DOHH2 (cell line): ENCODE measurements at regions not wholly inside any gene's neighbourhood (a gene's known extent, or its start where the extent isn't known, plus 50 kb on each side); places are given as distances from the start of the nearest gene placed in this dataset.

ENCODE experiments used
- H3F3A ChIP-seq: fragments of 200-600 bp; sonication (generic), shearing (Covaris generic); 2 replicates; pipeline ENCODE4 v1.6.0; 2016; ENCODE audit warnings: antibody characterized with exemption, mild to moderate bottlenecking; ENCODE audit not compliant: control insufficient read depth, insufficient read depth
- H3K27ac ChIP-seq: fragments of 200-600 bp; sonication (generic); 2 replicates; pipeline ENCODE4 v1.5.1; 2014; ENCODE audit warnings: low read depth, mild to moderate bottlenecking, low read length, moderate library complexity
- H3K27me3 ChIP-seq: fragments of 200-600 bp; sonication (generic); 2 replicates; pipeline ENCODE4 v1.6.1; 2014; ENCODE audit warnings: mild to moderate bottlenecking, low read length, mixed read lengths; ENCODE audit not compliant: control insufficient read depth
- H3K36me3 ChIP-seq: fragments of 200-600 bp; sonication (generic); 2 replicates; pipeline ENCODE4 v1.6.1; 2014; ENCODE audit warnings: mild to moderate bottlenecking, low read length, moderate library complexity, mixed read lengths; ENCODE audit not compliant: control insufficient read depth
- H3K4me1 ChIP-seq: fragments of 200-600 bp; sonication (generic); 2 replicates; pipeline ENCODE4 v1.6.1; 2014; ENCODE audit warnings: mild to moderate bottlenecking, low read length, mixed read lengths; ENCODE audit not compliant: control insufficient read depth
- H3K4me2 ChIP-seq: fragments of 200-600 bp; sonication (generic); 2 replicates; pipeline ENCODE4 v1.6.0; 2014; ENCODE audit warnings: mild to moderate bottlenecking, low read length, moderate library complexity
- H3K4me3 ChIP-seq: fragments of 200-600 bp; sonication (generic); 2 replicates; pipeline ENCODE4 v1.5.1; 2014; ENCODE audit warnings: mild to moderate bottlenecking, low read length, mixed read lengths
- H3K79me2 ChIP-seq: fragments of 200-600 bp; sonication (generic); 2 replicates; pipeline ENCODE4 v1.6.1; 2014; ENCODE audit warnings: mild to moderate bottlenecking, low read length, mixed read lengths; ENCODE audit not compliant: control insufficient read depth
- H3K9me2 ChIP-seq: fragments of 200-600 bp; sonication (generic); replicated peaks from 2 replicates; pipeline ENCODE4 v1.6.1; 2014; ENCODE audit warnings: mild to moderate bottlenecking, low read length, mixed read lengths; ENCODE audit not compliant: control insufficient read depth
- H3K9me3 ChIP-seq: fragments of 200-600 bp; sonication (generic); 2 replicates; pipeline ENCODE4 v1.6.1; 2014; ENCODE audit warnings: antibody characterized with exemption, low read length, mixed read lengths; ENCODE audit not compliant: control insufficient read depth, insufficient read depth
- H4K20me1 ChIP-seq: fragments of 200-600 bp; sonication (generic); 2 replicates; pipeline ENCODE4 v1.6.0; 2014; ENCODE audit warnings: low read depth, mild to moderate bottlenecking, antibody characterized with exemption, low read length, moderate library complexity; ENCODE audit not compliant: control insufficient read depth, insufficient read depth
- EZH2phosphoT487 ChIP-seq: fragments of 200-600 bp; sonication (generic); IDR thresholded peaks from 2 replicates; pipeline ENCODE4 v1.6.1; 2017; ENCODE audit warnings: borderline replicate concordance, mild to moderate bottlenecking, antibody characterized with exemption, low read length, moderate library complexity, mixed read lengths
- TF ChIP-seq, protein P1 (sequence below): fragments of 200-600 bp; sonication (generic); IDR thresholded peaks from one replicate; pipeline ENCODE4 v1.5.1; 2014; ENCODE audit warnings: antibody characterized with exemption, mild to moderate bottlenecking, low read depth, low read length; ENCODE audit not compliant: poor library complexity, severe bottlenecking

DNA sequence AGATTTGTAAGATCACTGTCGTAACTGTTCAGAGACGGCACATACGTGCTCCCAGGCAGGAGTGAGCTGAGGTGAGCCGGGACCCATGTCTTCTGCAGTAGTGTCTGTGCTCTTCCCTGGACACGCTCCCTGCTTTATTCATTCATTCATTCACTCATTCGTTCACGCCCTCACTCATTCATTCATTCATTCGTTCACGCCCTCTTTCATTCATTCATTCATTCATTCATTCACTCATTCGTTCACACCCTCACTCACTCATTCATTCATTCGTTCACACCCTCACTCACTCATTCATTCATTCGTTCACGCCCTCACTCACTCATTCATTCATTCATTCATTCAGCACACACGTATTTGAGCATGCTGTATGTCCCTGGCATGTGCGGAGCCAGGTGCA is 207.0 kb downstream of the GLI2 start:
- no peak overlapping the region for H3K4me3 ChIP-seq
- H3K27ac ChIP-seq: no peak overlapping the region
- no peak overlapping the region for H3K4me2 ChIP-seq
- no peaks in the 10 kb centered on the region for H3F3A ChIP-seq
- TF ChIP-seq, protein P1, sequence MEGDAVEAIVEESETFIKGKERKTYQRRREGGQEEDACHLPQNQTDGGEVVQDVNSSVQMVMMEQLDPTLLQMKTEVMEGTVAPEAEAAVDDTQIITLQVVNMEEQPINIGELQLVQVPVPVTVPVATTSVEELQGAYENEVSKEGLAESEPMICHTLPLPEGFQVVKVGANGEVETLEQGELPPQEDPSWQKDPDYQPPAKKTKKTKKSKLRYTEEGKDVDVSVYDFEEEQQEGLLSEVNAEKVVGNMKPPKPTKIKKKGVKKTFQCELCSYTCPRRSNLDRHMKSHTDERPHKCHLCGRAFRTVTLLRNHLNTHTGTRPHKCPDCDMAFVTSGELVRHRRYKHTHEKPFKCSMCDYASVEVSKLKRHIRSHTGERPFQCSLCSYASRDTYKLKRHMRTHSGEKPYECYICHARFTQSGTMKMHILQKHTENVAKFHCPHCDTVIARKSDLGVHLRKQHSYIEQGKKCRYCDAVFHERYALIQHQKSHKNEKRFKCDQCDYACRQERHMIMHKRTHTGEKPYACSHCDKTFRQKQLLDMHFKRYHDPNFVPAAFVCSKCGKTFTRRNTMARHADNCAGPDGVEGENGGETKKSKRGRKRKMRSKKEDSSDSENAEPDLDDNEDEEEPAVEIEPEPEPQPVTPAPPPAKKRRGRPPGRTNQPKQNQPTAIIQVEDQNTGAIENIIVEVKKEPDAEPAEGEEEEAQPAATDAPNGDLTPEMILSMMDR: no peak
- no peak for TF ChIP-seq EZH2phosphoT487
- H3K9me2 ChIP-seq: no peaks in the 10 kb centered on the region
- H3K27me3 ChIP-seq: no peaks in the 10 kb centered on the region
- H3K79me2 ChIP-seq: no peaks in the 10 kb centered on the region
- H3K4me1 ChIP-seq: no peaks in the 10 kb centered on the region
- H3K9me3 ChIP-seq: no peaks in the 10 kb centered on the region
- H3K36me3 ChIP-seq: no peaks in the 10 kb centered on the region
- H4K20me1 ChIP-seq: 0 out of 2 replicates have a peak, but pooled peaks cover 3% of the 10 kb centered on the region

GRCh38 chr2:120943403-120944034 is 207.9 kb downstream of the GLI2 start:
- Histone ChIP-seq H3K9me3 (no peaks in the 10 kb centered on the region), H3K4me3 (no peak overlapping the region), H4K20me1 (0 out of 2 replicates have a peak, but pooled peaks cover 3% of the 10 kb centered on the region), H3K9me2 (no peaks in the 10 kb centered on the region), H3K79me2 (no peaks in the 10 kb centered on the region), H3K27me3 (no peaks in the 10 kb centered on the region), H3K4me1 (no peaks in the 10 kb centered on the region), H3F3A (no peaks in the 10 kb centered on the region), H3K36me3 (no peaks in the 10 kb centered on the region), H3K4me2 (no peak overlapping the region), H3K27ac (no peak overlapping the region)
- TF ChIP-seq, protein P1: no peak
- TF ChIP-seq EZH2phosphoT487: no peak

DNA sequence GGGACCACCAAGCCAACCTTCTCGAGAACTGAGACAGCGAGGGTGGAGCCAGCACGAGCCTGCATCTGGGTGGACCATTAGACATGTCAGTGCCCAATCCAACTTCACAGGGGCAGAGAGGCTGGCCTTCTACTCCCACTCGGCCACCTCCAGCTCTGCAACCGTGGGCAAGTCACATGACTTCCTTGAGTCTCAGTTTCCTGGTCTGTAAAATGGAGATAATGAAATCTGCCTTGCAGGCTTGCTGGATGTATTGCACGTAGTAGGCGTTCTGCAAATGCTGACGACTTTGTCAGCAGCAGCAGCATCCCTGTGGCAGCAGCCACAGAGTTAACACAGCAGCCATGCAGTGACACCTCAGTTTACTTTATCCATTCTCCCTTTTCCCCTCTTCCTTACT is 208.9 kb downstream of the GLI2 start:
- no peaks in the 10 kb centered on the region for H3K79me2 ChIP-seq
- no peaks in the 10 kb centered on the region for H3K9me2 ChIP-seq
- no peak overlapping the region for H3K27ac ChIP-seq
- H3K4me1 ChIP-seq: no peaks in the 10 kb centered on the region
- H3K36me3 ChIP-seq: no peaks in the 10 kb centered on the region
- no peaks in the 10 kb centered on the region for H3K27me3 ChIP-seq
- no peak overlapping the region for H3K4me3 ChIP-seq
- 0 out of 2 replicates have a peak, but pooled peaks cover 3% of the 10 kb centered on the region for H4K20me1 ChIP-seq
- TF ChIP-seq, protein P1: no peak
- TF ChIP-seq EZH2phosphoT487: no peak
- no peaks in the 10 kb centered on the region for H3K9me3 ChIP-seq
- H3K4me2 ChIP-seq: no peak overlapping the region
- H3F3A ChIP-seq: no peaks in the 10 kb centered on the region
